ENCODE measurements at regions not wholly inside any gene's neighbourhood (a gene's known extent, or its start where the extent isn't known, plus 50 kb on each side); places are given as distances from the start of the nearest gene placed in this dataset.

- TF ChIP-seq, protein P1, sequence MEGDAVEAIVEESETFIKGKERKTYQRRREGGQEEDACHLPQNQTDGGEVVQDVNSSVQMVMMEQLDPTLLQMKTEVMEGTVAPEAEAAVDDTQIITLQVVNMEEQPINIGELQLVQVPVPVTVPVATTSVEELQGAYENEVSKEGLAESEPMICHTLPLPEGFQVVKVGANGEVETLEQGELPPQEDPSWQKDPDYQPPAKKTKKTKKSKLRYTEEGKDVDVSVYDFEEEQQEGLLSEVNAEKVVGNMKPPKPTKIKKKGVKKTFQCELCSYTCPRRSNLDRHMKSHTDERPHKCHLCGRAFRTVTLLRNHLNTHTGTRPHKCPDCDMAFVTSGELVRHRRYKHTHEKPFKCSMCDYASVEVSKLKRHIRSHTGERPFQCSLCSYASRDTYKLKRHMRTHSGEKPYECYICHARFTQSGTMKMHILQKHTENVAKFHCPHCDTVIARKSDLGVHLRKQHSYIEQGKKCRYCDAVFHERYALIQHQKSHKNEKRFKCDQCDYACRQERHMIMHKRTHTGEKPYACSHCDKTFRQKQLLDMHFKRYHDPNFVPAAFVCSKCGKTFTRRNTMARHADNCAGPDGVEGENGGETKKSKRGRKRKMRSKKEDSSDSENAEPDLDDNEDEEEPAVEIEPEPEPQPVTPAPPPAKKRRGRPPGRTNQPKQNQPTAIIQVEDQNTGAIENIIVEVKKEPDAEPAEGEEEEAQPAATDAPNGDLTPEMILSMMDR (IDR thresholded peaks at IDR 0.05): no peak
- TF ChIP-seq POLR2A (IDR thresholded peaks at IDR 0.05): no peak
Measured at GRCh38 chr16:54585998-54586340, 299.4 kb upstream of the IRX3 start.
